Testis (tissue), 2 donors: ENCODE measurements at regions not wholly inside any gene's neighbourhood (a gene's known extent, or its start where the extent isn't known, plus 50 kb on each side); places are given as distances from the start of the nearest gene placed in this dataset.

Experiments used
- DNase-seq: peaks from one replicate; pipeline ENCODE4 v3.0.0-alpha.2; 2019
- H3K27ac ChIP-seq, 2 donors: fragments of 200-600 bp; sonication (generic); one replicate each; pipeline ENCODE4 v1.5.1; 2019
- H3K27me3 ChIP-seq: fragments of 200-600 bp; sonication (generic); one replicate; pipeline ENCODE4 v1.5.1; 2019
- H3K36me3 ChIP-seq: fragments of 200-600 bp; sonication (generic); one replicate; pipeline ENCODE4 v1.5.1; 2017; ENCODE audit warnings: low read depth; ENCODE audit errors: missing control alignments
- H3K4me1 ChIP-seq: fragments of 200-600 bp; sonication (generic); one replicate; pipeline ENCODE4 v1.5.1; 2019
- H3K4me3 ChIP-seq, 2 donors: fragments of 200-600 bp; sonication (generic); one replicate each; pipeline ENCODE4 v1.5.1; 2017 to 2019
- H3K9me3 ChIP-seq: fragments of 200-600 bp; sonication (generic); one replicate; pipeline ENCODE4 v1.5.1; 2017
- POLR2A ChIP-seq: fragments of 450-650 bp; IDR thresholded peaks from one replicate; pipeline ENCODE4 v1.6.1; 2017; ENCODE audit warnings: antibody characterized with exemption, mild to moderate bottlenecking, moderate library complexity
- WGBS, 2 donors: methylation state at CpG; one replicate each; pipeline ENCODE4 v1.1.5; 2018; 5-methylcytosine and 5-hydroxymethylcytosine counted together
- intact Hi-C: fragments of 100-400 bp; cut with DNase I; formaldehyde crosslinking; loops from one replicate; pipeline ENCODE4 v1.15.1; 2023; ENCODE audit warnings: low total_unique reads
- TF ChIP-seq, protein P1 (sequence below), 3 experiments: fragments of 450-650 bp in 2 of 3; fragments of 200-600 bp in 1 of 3; sonication (generic) in 1 of 3; IDR thresholded peaks; one replicate each; pipeline ENCODE4 v1.5.1; 2016 to 2019; ENCODE audit warnings: antibody characterized with exemption in 3 of 3, mild to moderate bottlenecking in 2 of 3, moderate library complexity in 1 of 3

DNA sequence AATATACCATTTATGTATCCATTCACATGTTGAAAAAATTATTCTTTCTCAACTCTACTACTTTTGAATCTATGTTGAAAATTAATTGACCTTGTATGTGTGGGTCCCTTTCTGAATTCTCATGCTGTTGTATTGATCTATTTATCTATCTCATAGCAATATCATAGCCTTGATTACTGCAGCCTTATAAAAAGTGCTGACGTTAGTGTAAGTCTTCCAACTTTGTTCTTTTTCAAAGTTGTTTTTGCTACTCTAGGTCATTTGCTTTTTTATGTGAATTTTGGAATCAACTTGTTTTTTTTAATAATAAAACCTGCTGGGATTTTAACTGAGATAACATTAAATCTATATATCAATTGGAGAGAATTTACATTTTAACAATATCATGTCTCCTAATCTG lies 52.2 kb upstream of the PAX3 start:
- Histone ChIP-seq H3K9me3 (no peaks in the 10 kb centered on the region), H3K27me3 (no peaks in the 10 kb centered on the region), H3K36me3 (no peaks in the 10 kb centered on the region), H3K27ac (no peak overlapping the region), H3K4me3 (no peak overlapping the region), H3K4me1 (peaks cover 8% of the 10 kb centered on the region)
- TF ChIP-seq, protein P1, sequence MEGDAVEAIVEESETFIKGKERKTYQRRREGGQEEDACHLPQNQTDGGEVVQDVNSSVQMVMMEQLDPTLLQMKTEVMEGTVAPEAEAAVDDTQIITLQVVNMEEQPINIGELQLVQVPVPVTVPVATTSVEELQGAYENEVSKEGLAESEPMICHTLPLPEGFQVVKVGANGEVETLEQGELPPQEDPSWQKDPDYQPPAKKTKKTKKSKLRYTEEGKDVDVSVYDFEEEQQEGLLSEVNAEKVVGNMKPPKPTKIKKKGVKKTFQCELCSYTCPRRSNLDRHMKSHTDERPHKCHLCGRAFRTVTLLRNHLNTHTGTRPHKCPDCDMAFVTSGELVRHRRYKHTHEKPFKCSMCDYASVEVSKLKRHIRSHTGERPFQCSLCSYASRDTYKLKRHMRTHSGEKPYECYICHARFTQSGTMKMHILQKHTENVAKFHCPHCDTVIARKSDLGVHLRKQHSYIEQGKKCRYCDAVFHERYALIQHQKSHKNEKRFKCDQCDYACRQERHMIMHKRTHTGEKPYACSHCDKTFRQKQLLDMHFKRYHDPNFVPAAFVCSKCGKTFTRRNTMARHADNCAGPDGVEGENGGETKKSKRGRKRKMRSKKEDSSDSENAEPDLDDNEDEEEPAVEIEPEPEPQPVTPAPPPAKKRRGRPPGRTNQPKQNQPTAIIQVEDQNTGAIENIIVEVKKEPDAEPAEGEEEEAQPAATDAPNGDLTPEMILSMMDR (IDR thresholded peaks at IDR 0.05) = no peak
- TF ChIP-seq POLR2A = no peak
- no peak for DNase-seq
- 83 to 98% methylated on average over 1 of the region's 1 CpG for WGBS, 2 donors
- intact Hi-C loops = no loop called here

DNA sequence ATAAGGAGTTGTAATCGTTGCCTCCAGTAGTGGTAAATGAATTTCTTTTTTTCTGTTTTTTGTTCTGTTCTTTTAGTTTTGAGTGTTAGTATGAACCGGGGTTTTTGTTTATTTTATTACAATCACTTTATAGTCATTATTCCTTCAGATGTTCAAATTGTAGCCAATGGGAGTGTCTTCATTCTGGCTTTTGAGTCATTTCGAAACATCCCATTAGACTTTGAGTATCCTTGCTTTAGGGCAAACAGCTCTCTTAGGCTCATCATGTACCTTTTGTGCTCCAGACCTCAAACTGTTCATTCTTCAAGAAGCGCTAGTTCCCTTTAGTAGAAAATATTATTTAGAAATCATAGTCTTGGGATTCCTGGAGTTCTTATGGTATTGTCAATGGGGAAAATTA lies 54.2 kb upstream of the PAX3 start:
- DNase-seq = no peak
- Histone ChIP-seq H3K9me3 (no peaks in the 10 kb centered on the region), H3K4me1 (peaks cover 10% of the 10 kb centered on the region), H3K27ac (no peak overlapping the region), H3K36me3 (no peaks in the 10 kb centered on the region), H3K27me3 (no peaks in the 10 kb centered on the region), H3K4me3 (no peak overlapping the region)
- TF ChIP-seq, protein P1 (IDR thresholded peaks at IDR 0.05) = no peak
- no peak for TF ChIP-seq POLR2A
- intact Hi-C loops = no loop called here
- WGBS, 2 donors = 44 to 59% methylated on average over 4 of the region's 4 CpGs

DNA sequence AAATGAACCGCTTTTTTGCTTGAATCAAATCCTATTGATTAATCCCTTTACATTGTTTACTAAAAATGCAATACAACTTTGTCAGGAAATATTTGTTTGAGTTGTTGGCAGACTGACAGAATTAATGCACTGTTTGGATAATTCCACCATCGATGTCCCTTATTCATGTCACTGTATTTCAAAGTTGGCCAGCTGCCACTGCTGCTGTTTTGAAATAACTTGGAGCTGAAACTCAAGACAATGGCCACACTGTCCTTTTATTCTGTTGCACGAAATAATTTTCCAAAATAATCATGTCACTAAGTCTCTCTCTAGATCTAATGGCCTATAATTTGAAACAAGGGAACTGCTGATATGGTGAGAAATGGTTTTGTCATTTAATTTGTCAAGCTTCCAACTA lies 55.2 kb upstream of the PAX3 start:
- 59 to 64% methylated on average over 3 of the region's 3 CpGs for WGBS, 2 donors
- DNase-seq = peak; percentile 88

DNA sequence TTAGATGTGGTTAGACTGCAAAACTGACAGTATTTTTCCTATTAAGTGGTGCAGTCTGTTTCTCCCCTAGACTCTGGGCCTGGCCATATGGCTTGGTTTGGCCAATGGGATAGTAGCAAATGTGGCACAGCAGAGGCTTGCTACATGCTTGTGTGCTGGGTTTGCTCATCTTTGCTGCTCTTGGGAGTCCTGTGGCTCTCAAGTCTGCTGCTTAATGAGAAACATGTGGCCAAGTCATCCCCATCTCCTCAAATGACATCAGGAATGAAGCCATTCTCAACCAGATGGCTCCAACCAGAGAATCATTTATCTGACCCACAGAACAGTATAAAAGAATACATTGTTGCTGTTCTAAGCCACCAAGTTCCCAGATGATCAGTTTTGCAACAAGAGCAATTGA lies 57.1 kb upstream of the PAX3 start:
- peaks cover 10% of the 10 kb centered on the region for H3K4me1 ChIP-seq
- intact Hi-C loops = no loop called here
- H3K9me3 ChIP-seq = no peaks in the 10 kb centered on the region
- H3K27ac ChIP-seq = no peak overlapping the region
- no peaks in the 10 kb centered on the region for H3K27me3 ChIP-seq
- no peak for TF ChIP-seq POLR2A
- TF ChIP-seq, protein P1 (IDR thresholded peaks at IDR 0.05) = no peak
- H3K4me3 ChIP-seq = no peak overlapping the region
- H3K36me3 ChIP-seq = no peaks in the 10 kb centered on the region
- peak; percentile 57 for DNase-seq

More for the DNA sequence above, 55.2 kb upstream of the PAX3 start:
- Histone ChIP-seq H3K9me3 (no peaks in the 10 kb centered on the region), H3K27me3 (no peaks in the 10 kb centered on the region), H3K27ac (no peak overlapping the region), H3K4me1 (peaks cover 10% of the 10 kb centered on the region), H3K36me3 (no peaks in the 10 kb centered on the region), H3K4me3 (no peak overlapping the region)
- intact Hi-C loops = no loop called here
- TF ChIP-seq POLR2A = no peak
- TF ChIP-seq, protein P1 (IDR thresholded peaks at IDR 0.05) = no peak

DNA sequence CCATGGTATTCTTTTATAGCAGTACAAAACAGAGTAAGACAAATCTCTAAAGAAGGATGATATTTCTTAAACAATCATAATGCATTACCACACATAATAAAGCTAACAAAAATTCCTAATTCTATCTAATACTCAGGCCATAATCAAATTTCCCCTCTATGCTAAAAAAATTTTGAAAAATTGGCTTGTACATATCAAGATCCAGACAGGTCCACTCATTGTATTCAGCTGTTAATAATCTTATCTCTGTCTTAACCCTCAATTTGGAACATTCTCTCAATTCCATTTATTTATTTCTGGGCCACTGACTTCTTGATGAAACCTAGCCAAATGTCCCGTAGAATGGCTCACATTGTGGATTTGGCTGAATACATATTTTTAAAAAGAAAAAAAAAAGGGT lies 59.1 kb upstream of the PAX3 start:
- intact Hi-C loops = no loop called here
- TF ChIP-seq, protein P1 (IDR thresholded peaks at IDR 0.05) = no peak
- TF ChIP-seq POLR2A = no peak

More for the DNA sequence above, 59.1 kb upstream of the PAX3 start:
- no peaks in the 10 kb centered on the region for H3K9me3 ChIP-seq
- H3K36me3 ChIP-seq = no peaks in the 10 kb centered on the region
- peaks cover 10% of the 10 kb centered on the region for H3K4me1 ChIP-seq
- no peaks in the 10 kb centered on the region for H3K27me3 ChIP-seq
- H3K4me3 ChIP-seq = no peak overlapping the region
- 25 to 53% methylated on average over 1 of the region's 1 CpG for WGBS, 2 donors
- no peak for DNase-seq
- no peak overlapping the region for H3K27ac ChIP-seq
